Endodermal cell (in vitro differentiated cells): ENCODE measurements at regions not wholly inside any gene's neighbourhood (a gene's known extent, or its start where the extent isn't known, plus 50 kb on each side); places are given as distances from the start of the nearest gene placed in this dataset.

Experiments used
- DNase-seq: peaks from one replicate; pipeline ENCODE4 v3.0.0-alpha.2; 2017
- H3K27ac ChIP-seq: 2 replicates; pipeline ENCODE4 v1.5.1; 2013; ENCODE audit warnings: mild to moderate bottlenecking, low read depth, low read length, moderate library complexity
- H3K27me3 ChIP-seq: 2 replicates; pipeline ENCODE4 v1.6.1; 2013; ENCODE audit warnings: mild to moderate bottlenecking, low read length, moderate library complexity; ENCODE audit not compliant: insufficient read depth, control insufficient read depth, poor library complexity, severe bottlenecking
- H3K36me3 ChIP-seq: 2 replicates; pipeline ENCODE4 v1.7.0; 2013; ENCODE audit warnings: mild to moderate bottlenecking, low read length, moderate library complexity; ENCODE audit not compliant: control insufficient read depth, insufficient read depth
- H3K4me1 ChIP-seq: one replicate; pipeline ENCODE4 v1.7.0; 2013; ENCODE audit warnings: low read length; ENCODE audit not compliant: control insufficient read depth, insufficient read depth
- H3K4me3 ChIP-seq: 2 replicates; pipeline ENCODE4 v1.5.1; 2013; ENCODE audit warnings: mild to moderate bottlenecking, low read length, moderate library complexity
- H3K9ac ChIP-seq: 2 replicates; pipeline ENCODE4 v1.6.1; 2013; ENCODE audit warnings: mild to moderate bottlenecking, low read length, moderate library complexity; ENCODE audit not compliant: poor library complexity, severe bottlenecking; ENCODE audit errors: extremely low read depth
- H3K9me3 ChIP-seq: 2 replicates; pipeline ENCODE4 v1.6.1; 2013; ENCODE audit warnings: mild to moderate bottlenecking, low read length, moderate library complexity; ENCODE audit not compliant: control insufficient read depth
- H3K27ac Mint-ChIP-seq: 2 replicates; pipeline ENCODE4 v1.8.0; 2020; ENCODE audit warnings: mixed read lengths
- H3K27me3 Mint-ChIP-seq: 2 replicates; pipeline ENCODE4 v1.8.0; 2021; ENCODE audit warnings: mild to moderate bottlenecking, mixed read lengths; ENCODE audit not compliant: insufficient read depth
- H3K36me3 Mint-ChIP-seq: 2 replicates; pipeline ENCODE4 v1.8.0; 2020; ENCODE audit warnings: low read depth, mixed read lengths
- H3K4me1 Mint-ChIP-seq: 2 replicates; pipeline ENCODE4 v1.8.0; 2020; ENCODE audit warnings: mixed read lengths
- H3K4me3 Mint-ChIP-seq: 2 replicates; pipeline ENCODE4 v1.8.0; 2020; ENCODE audit warnings: mild to moderate bottlenecking, moderate library complexity, mixed read lengths
- H3K9me3 Mint-ChIP-seq: 2 replicates; pipeline ENCODE4 v1.8.0; 2020; ENCODE audit warnings: mild to moderate bottlenecking, mixed read lengths
- WGBS, 2 experiments: methylation state at CpG; one replicate each; pipeline versions ENCODE4 v1.1.5 to v1.1.7; 2013; ENCODE audit warnings: missing lambda C conversion rate in 2 of 2, mixed read lengths in 1 of 2; ENCODE audit not compliant: insufficient coverage in 1 of 2, insufficient read length in 1 of 2; 5-methylcytosine and 5-hydroxymethylcytosine counted together
- TF ChIP-seq, protein P1 (sequence below): fragments of 200-600 bp; sonication (generic); conservative IDR thresholded peaks from 2 replicates; pipeline ENCODE4 v1.5.0; 2021; ENCODE audit warnings: antibody characterized with exemption, mild to moderate bottlenecking

DNA sequence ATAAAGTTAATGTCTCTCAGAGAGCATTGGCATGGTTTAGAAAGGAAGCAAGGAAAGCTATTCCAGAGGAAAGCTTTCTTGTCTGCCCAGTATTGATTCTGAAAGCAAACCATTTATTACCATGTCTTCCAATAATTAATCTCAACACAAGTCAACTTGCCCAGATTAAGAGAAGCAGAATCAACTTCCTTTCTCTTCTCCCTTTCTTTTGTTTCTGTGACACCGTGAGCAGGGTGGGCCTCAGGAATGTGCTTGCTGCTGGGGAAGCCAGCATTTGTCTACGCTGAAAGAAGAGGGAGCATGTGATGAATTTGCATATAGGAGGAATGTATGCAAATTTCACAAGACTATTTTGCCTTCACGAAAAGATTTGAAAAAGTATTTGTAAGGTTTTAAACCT, 368.6 kb upstream of the ROPN1 start:
- Histone ChIP-seq H3K4me1 (peaks cover 1% of the 10 kb centered on the region), H3K9me3 (no peaks in the 10 kb centered on the region), H3K9ac (no peak overlapping the region), H3K27me3 (no peaks in the 10 kb centered on the region), H3K27ac (peak overlapping the region; percentile 61), H3K4me3 (no peak overlapping the region), H3K36me3 (no peaks in the 10 kb centered on the region)
- Mint-ChIP-seq H3K27ac (peak overlapping the region; percentile 76), H3K36me3 (peaks cover 2% of the 10 kb centered on the region), H3K9me3 (no peaks in the 10 kb centered on the region), H3K4me1 (peaks cover 23% of the 10 kb centered on the region), H3K27me3 (peaks cover 2% of the 10 kb centered on the region), H3K4me3 (no peak overlapping the region)
- DNase-seq: peak; percentile 75
- TF ChIP-seq, protein P1, sequence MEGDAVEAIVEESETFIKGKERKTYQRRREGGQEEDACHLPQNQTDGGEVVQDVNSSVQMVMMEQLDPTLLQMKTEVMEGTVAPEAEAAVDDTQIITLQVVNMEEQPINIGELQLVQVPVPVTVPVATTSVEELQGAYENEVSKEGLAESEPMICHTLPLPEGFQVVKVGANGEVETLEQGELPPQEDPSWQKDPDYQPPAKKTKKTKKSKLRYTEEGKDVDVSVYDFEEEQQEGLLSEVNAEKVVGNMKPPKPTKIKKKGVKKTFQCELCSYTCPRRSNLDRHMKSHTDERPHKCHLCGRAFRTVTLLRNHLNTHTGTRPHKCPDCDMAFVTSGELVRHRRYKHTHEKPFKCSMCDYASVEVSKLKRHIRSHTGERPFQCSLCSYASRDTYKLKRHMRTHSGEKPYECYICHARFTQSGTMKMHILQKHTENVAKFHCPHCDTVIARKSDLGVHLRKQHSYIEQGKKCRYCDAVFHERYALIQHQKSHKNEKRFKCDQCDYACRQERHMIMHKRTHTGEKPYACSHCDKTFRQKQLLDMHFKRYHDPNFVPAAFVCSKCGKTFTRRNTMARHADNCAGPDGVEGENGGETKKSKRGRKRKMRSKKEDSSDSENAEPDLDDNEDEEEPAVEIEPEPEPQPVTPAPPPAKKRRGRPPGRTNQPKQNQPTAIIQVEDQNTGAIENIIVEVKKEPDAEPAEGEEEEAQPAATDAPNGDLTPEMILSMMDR: no peak
- 37% methylated on average over 2 of the region's 3 CpGs; no CpG with 5 or more reads in 1 of the 2 experiments for WGBS, 2 experiments

DNA sequence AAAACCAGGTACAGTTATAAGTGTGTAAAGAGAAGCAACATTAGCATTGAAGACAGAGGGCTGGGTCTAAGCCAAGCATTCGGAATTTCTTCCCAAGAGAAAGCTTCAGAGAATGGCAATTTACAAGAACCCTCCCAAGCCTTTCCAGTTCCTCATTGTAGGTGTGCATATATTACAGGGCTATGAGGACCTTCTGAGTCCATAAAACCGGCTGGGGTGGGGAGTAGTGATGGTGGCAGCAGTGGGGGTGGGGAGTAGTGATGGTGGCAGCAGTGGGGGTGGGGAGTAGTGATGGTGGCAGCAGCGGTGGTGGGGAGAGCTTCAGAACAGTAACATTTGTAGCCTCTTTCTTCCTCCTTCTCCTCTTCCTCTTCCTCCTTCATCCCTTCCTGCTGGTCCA, 368.7 kb upstream of the UMPS start:
- TF ChIP-seq, protein P1: no peak
- Mint-ChIP-seq H3K36me3 (no peaks in the 10 kb centered on the region), H3K4me1 (peaks cover 27% of the 10 kb centered on the region), H3K4me3 (no peak overlapping the region), H3K27me3 (no peaks in the 10 kb centered on the region), H3K27ac (no peak overlapping the region), H3K9me3 (peaks cover 5% of the 10 kb centered on the region)
- Histone ChIP-seq H3K9me3 (no peaks in the 10 kb centered on the region), H3K4me3 (no peak overlapping the region), H3K27ac (no peak overlapping the region), H3K9ac (no peak overlapping the region), H3K36me3 (no peaks in the 10 kb centered on the region), H3K4me1 (peaks cover 5% of the 10 kb centered on the region), H3K27me3 (no peaks in the 10 kb centered on the region)
- 93% methylated on average over 2 of the region's 3 CpGs; no CpG with 5 or more reads in 1 of the 2 experiments for WGBS, 2 experiments
- DNase-seq: no peak

DNA sequence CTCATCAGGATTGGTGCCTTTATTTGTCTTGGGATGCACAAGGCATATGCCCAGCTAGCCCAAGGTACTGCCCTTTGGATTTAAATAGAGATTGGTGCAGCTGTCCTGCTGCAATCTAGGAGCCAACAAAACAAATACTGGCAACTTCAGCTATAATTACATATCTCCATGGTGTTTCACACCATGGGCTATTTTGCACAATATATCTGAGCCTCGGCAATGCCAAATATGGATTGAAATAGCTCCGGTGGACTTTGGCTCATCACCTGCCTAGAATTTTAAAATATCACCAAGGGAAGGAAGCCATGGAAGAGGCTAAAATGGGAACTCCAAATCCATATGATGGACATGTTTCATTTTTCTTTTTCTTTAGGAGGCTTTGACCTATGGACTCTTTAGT, 367.8 kb upstream of the UMPS start:
- H3K27me3 Mint-ChIP-seq: no peaks in the 10 kb centered on the region
- no peak overlapping the region for H3K4me3 ChIP-seq
- no peaks in the 10 kb centered on the region for H3K9me3 ChIP-seq
- H3K9me3 Mint-ChIP-seq: peaks cover 5% of the 10 kb centered on the region
- DNase-seq: no peak
- H3K36me3 ChIP-seq: no peaks in the 10 kb centered on the region
- H3K9ac ChIP-seq: no peak overlapping the region
- no peak overlapping the region for H3K4me3 Mint-ChIP-seq
- TF ChIP-seq, protein P1: no peak
- peaks cover 5% of the 10 kb centered on the region for H3K4me1 ChIP-seq
- no peaks in the 10 kb centered on the region for H3K27me3 ChIP-seq
- no peak overlapping the region for H3K27ac Mint-ChIP-seq
- H3K27ac ChIP-seq: no peak overlapping the region
- H3K36me3 Mint-ChIP-seq: no peaks in the 10 kb centered on the region
- 83 to 97% methylated on average over 2 of the region's 2 CpGs for WGBS, 2 experiments
- H3K4me1 Mint-ChIP-seq: peaks cover 27% of the 10 kb centered on the region
